B cell (primary cell): ENCODE measurements at regions not wholly inside any gene's neighbourhood (a gene's known extent, or its start where the extent isn't known, plus 50 kb on each side); places are given as distances from the start of the nearest gene placed in this dataset.

Experiments
- ATAC-seq: fragments of 200-7000 bp; cut with Tn5 transposase; one replicate; pipeline ENCODE4 v1.10.0; 2021; ENCODE audit warnings: low read depth, mild to moderate bottlenecking, moderate number of reproducible peaks, moderate library complexity
- CTCF ChIA-PET: fragments of 350-600 bp; sonication (Branson Sonifier 250); formaldehyde crosslinking; loops from one replicate; lab custom pipeline; 2021; ENCODE audit warnings: antibody characterized with exemption, inconsistent platforms; lab: Charles Lee
- POLR2A ChIA-PET: fragments of 350-600 bp; sonication (Branson Sonifier 250); formaldehyde crosslinking; loops from one replicate; lab custom pipeline; 2021; ENCODE audit warnings: antibody characterized with exemption; lab: Charles Lee
- DNase-seq: peaks from one replicate; pipeline ENCODE4 v3.0.0; 2013
- H2AFZ ChIP-seq: 2 replicates; pipeline ENCODE4 v1.6.1; 2012; ENCODE audit warnings: mild to moderate bottlenecking, low read depth, low read length; ENCODE audit not compliant: insufficient read depth, poor library complexity, severe bottlenecking
- H3K27ac ChIP-seq, 2 donors: 1 replicate in 1 of 2; 2 replicates in 1 of 2; pipeline ENCODE4 v1.5.1; 2012 to 2013; ENCODE audit warnings: low read length in 2 of 2, mild to moderate bottlenecking in 2 of 2, moderate library complexity in 1 of 2
- H3K27me3 ChIP-seq, 4 experiments: fragments of 200-600 bp in 1 of 4; sonication (generic) in 1 of 4; replicated peaks in 1 of 4; 1 replicate in 2 of 4; 2 replicates in 2 of 4; pipeline versions ENCODE4 v1.6.1 to v1.7.0; 2013 to 2016; ENCODE audit warnings: low read length in 3 of 4, mild to moderate bottlenecking in 2 of 4, mixed read lengths in 1 of 4, moderate library complexity in 1 of 4; ENCODE audit not compliant: insufficient read depth in 4 of 4, control insufficient read depth in 3 of 4; ENCODE audit errors: control extremely low read depth in 1 of 4
- H3K36me3 ChIP-seq, 2 experiments: replicated peaks in 1 of 2; 1 replicate in 1 of 2; 2 replicates in 1 of 2; pipeline versions ENCODE4 v1.6.1 to v1.7.1; 2013; ENCODE audit warnings: low read length in 1 of 2; ENCODE audit not compliant: insufficient read depth in 2 of 2, control insufficient read depth in 1 of 2; ENCODE audit errors: control extremely low read depth in 1 of 2, extremely low read depth in 1 of 2
- H3K4me1 ChIP-seq, 2 donors: fragments of 200-600 bp in 1 of 2; sonication (generic) in 1 of 2; 1 replicate in 1 of 2; 2 replicates in 1 of 2; pipeline versions ENCODE4 v1.5.1 to v1.6.1; 2013 to 2017; ENCODE audit warnings: low read length in 2 of 2; ENCODE audit not compliant: control insufficient read depth in 2 of 2, insufficient read depth in 2 of 2
- H3K4me2 ChIP-seq: replicated peaks from 2 replicates; pipeline ENCODE3; 2012; ENCODE audit warnings: mild to moderate bottlenecking, low read depth, low read length; ENCODE audit not compliant: poor library complexity, severe bottlenecking
- H3K4me3 ChIP-seq, 5 experiments: fragments of 200-600 bp in 1 of 5; sonication (generic) in 1 of 5; 1 replicate in 3 of 5; 2 replicates in 2 of 5; pipeline versions ENCODE4 v1.5.1 to v1.7.0; 2011 to 2016; ENCODE audit warnings: low read length in 4 of 5, mild to moderate bottlenecking in 4 of 5, low read depth in 2 of 5, control low read depth in 1 of 5, moderate library complexity in 1 of 5; ENCODE audit not compliant: insufficient read depth in 1 of 5; ENCODE audit errors: control extremely low read depth in 1 of 5, extremely low read depth in 1 of 5
- H3K79me2 ChIP-seq: fragments of 200-600 bp; sonication (generic); one replicate; pipeline ENCODE4 v1.6.0; 2016; ENCODE audit warnings: low read length; ENCODE audit not compliant: control insufficient read depth, insufficient read depth
- H3K9ac ChIP-seq: fragments of 200-600 bp; sonication (generic); 2 replicates; pipeline ENCODE4 v1.6.1; 2017; ENCODE audit warnings: mild to moderate bottlenecking, low read length, moderate library complexity
- H3K9me3 ChIP-seq, 3 donors: one replicate each; pipeline versions ENCODE4 v1.6.1 to v1.7.1; 2013; ENCODE audit warnings: low read length in 2 of 3; ENCODE audit not compliant: control insufficient read depth in 2 of 3, insufficient read depth in 1 of 3; ENCODE audit errors: control extremely low read depth in 1 of 3
- H4K20me1 ChIP-seq: 2 replicates; pipeline ENCODE4 v1.6.0; 2012; ENCODE audit warnings: mild to moderate bottlenecking, low read length; ENCODE audit not compliant: insufficient read depth, control insufficient read depth, poor library complexity, severe bottlenecking
- H3K27ac Mint-ChIP-seq: one replicate; pipeline ENCODE4 v1.8.0; 2021; ENCODE audit warnings: mixed read lengths
- H3K27me3 Mint-ChIP-seq: one replicate; pipeline ENCODE4 v1.8.0; 2021; ENCODE audit warnings: mixed read lengths
- H3K4me1 Mint-ChIP-seq: one replicate; pipeline ENCODE4 v1.8.0; 2021; ENCODE audit warnings: mixed read lengths
- H3K4me3 Mint-ChIP-seq: one replicate; pipeline ENCODE4 v1.8.0; 2021; ENCODE audit warnings: mixed read lengths
- H3K9me3 Mint-ChIP-seq: one replicate; pipeline ENCODE4 v1.8.0; 2022; ENCODE audit warnings: mixed read lengths; ENCODE audit not compliant: insufficient read depth
- CTCF ChIP-seq: fragments of 200-600 bp; IDR thresholded peaks from one replicate; pipeline ENCODE4 v1.8.0; 2022; ENCODE audit warnings: antibody characterized with exemption, mild to moderate bottlenecking
- EZH2 ChIP-seq: IDR thresholded peaks from 2 replicates; pipeline ENCODE4 v1.6.1; 2012; ENCODE audit warnings: borderline replicate concordance, low read depth, mild to moderate bottlenecking, moderate library complexity, low read length; ENCODE audit not compliant: insufficient read depth, poor library complexity, severe bottlenecking
- WGBS: methylation state at CpG from one replicate; pipeline ENCODE4 v1.1.5; 2013; ENCODE audit warnings: missing lambda C conversion rate; ENCODE audit not compliant: insufficient coverage; 5-methylcytosine and 5-hydroxymethylcytosine counted together
- intact Hi-C: fragments of 100-400 bp; cut with micrococcal nuclease; formaldehyde crosslinking; loops from one replicate; pipeline ENCODE4 v1.10.0; 2022

DNA sequence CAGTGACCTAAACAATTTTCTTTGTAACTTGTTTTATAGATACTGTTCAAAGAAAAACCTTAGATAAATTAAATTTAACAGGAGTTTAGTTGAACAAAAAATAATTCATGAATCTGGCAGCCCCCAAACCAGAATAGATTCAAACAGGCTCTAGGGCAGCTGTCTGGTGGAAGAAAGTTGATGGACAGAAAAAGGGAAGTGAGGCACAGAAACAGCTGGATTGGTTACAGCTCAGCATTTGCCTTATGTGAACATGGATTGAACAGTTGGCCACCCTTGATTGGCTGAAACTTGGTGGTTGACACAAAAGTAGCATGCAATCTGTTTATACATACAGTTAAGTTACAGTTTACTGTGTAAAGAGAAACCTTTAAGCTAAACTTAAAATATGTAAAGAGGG lies 954.3 kb upstream of the FLRT2 start:
- ChIA-PET CTCF (no interaction called here), POLR2A (no interaction called here)
- H3K27ac ChIP-seq = no peak overlapping the region

DNA sequence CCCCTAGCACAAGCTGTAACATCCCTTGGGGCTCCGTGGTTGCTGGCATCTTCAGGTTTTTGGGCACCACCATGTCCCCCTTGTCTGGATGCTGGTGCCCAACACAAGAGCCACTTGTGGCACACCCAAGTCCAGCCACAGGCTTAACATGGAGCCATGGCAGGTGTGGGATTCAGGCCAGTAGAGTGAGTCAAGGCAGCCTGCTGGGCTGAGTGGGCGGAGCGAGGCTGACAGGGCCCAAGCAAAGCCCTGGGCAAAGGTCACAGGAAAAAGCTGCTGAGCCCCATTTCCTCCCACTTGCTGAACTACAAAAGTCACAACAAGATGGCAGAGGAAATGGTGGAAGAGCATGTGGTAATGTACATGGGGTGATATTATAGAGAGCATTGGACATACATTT lies 950.7 kb upstream of the FLRT2 start:
- no peaks in the 10 kb centered on the region for H3K27me3 Mint-ChIP-seq
- peaks cover 4% of the 10 kb centered on the region for H3K9me3 Mint-ChIP-seq
- intact Hi-C loops = no loop called here
- H3K4me3 Mint-ChIP-seq = no peak overlapping the region
- no peak for ATAC-seq
- no peak overlapping the region for H3K4me2 ChIP-seq
- H3K27ac ChIP-seq = no peak overlapping the region
- no peak overlapping the region for H3K4me3 ChIP-seq
- H3K27me3 ChIP-seq = no peaks in the 10 kb centered on the region
- H4K20me1 ChIP-seq = no peaks in the 10 kb centered on the region
- no peak overlapping the region for H2AFZ ChIP-seq
- no peaks in the 10 kb centered on the region for H3K4me1 ChIP-seq
- peaks cover 0 to 1% (median 0%) of the 10 kb centered on the region in 3 donors for H3K9me3 ChIP-seq
- no peaks in the 10 kb centered on the region for H3K79me2 ChIP-seq
- no peak for DNase-seq
- no peaks in the 10 kb centered on the region for H3K4me1 Mint-ChIP-seq
- no peak for TF ChIP-seq EZH2
- TF ChIP-seq CTCF = no peak
- 97% methylated on average over 3 of the region's 3 CpGs for WGBS
- no peaks in the 10 kb centered on the region for H3K36me3 ChIP-seq
- POLR2A ChIA-PET = no interaction called here
- no peak overlapping the region for H3K27ac Mint-ChIP-seq
- no peak overlapping the region for H3K9ac ChIP-seq
- CTCF ChIA-PET = no interaction called here

More for the DNA sequence above, 954.3 kb upstream of the FLRT2 start:
- Mint-ChIP-seq H3K4me1 (no peaks in the 10 kb centered on the region), H3K27me3 (no peaks in the 10 kb centered on the region), H3K4me3 (no peak overlapping the region), H3K9me3 (no peaks in the 10 kb centered on the region), H3K27ac (no peak overlapping the region)
- ATAC-seq (no peak), DNase-seq (no peak)
- no peaks in the 10 kb centered on the region for H3K27me3 ChIP-seq
- no peak overlapping the region for H3K4me2 ChIP-seq
- H3K4me3 ChIP-seq = no peak overlapping the region
- no peak overlapping the region for H3K9ac ChIP-seq
- intact Hi-C loops = no loop called here
- TF ChIP-seq EZH2 = no peak
- no peak for TF ChIP-seq CTCF
- H4K20me1 ChIP-seq = no peaks in the 10 kb centered on the region
- no peaks in the 10 kb centered on the region for H3K4me1 ChIP-seq
- H3K36me3 ChIP-seq = no peaks in the 10 kb centered on the region
- no peak overlapping the region for H2AFZ ChIP-seq
- H3K9me3 ChIP-seq = peaks cover 0 to 1% (median 0%) of the 10 kb centered on the region in 3 donors
- no peaks in the 10 kb centered on the region for H3K79me2 ChIP-seq
